Lower lobe of right lung (tissue), 2 donors: ENCODE measurements at regions not wholly inside any gene's neighbourhood (a gene's known extent, or its start where the extent isn't known, plus 50 kb on each side); places are given as distances from the start of the nearest gene placed in this dataset.

Source experiments
- ATAC-seq, 2 donors: fragments of 200-7000 bp; cut with Tn5 transposase; one replicate each; pipeline ENCODE4 v1.9.1; 2020 to 2022; ENCODE audit warnings: mild to moderate bottlenecking in 2 of 2, moderate library complexity in 2 of 2
- DNase-seq: peaks from one replicate; pipeline ENCODE4 v3.0.0-alpha.2; 2020
- H3K27ac ChIP-seq: fragments of 200-600 bp; one replicate; pipeline ENCODE4 v1.8.0; 2022
- H3K27me3 ChIP-seq: fragments of 200-600 bp; one replicate; pipeline ENCODE4 v1.8.0; 2022; ENCODE audit warnings: low read depth
- H3K36me3 ChIP-seq: fragments of 200-600 bp; one replicate; pipeline ENCODE4 v1.8.0; 2022; ENCODE audit warnings: mild to moderate bottlenecking
- H3K4me1 ChIP-seq: fragments of 200-600 bp; one replicate; pipeline ENCODE4 v1.8.0; 2022
- H3K4me3 ChIP-seq: fragments of 200-600 bp; one replicate; pipeline ENCODE4 v1.8.0; 2022; ENCODE audit warnings: mild to moderate bottlenecking
- H3K9me3 ChIP-seq: fragments of 200-600 bp; one replicate; pipeline ENCODE4 v1.8.0; 2022
- intact Hi-C: fragments of 100-400 bp; cut with DNase I; formaldehyde crosslinking; loops from one replicate; pipeline ENCODE4 v1.11.0; 2022
- TF ChIP-seq, protein P1 (sequence below): fragments of 200-600 bp; IDR thresholded peaks from one replicate; pipeline ENCODE4 v1.8.0; 2022; ENCODE audit warnings: antibody characterized with exemption, mild to moderate bottlenecking
- donor health status: DM: no; HTN: yes; CAD: no; lungs with severe emphysema.

DNA sequence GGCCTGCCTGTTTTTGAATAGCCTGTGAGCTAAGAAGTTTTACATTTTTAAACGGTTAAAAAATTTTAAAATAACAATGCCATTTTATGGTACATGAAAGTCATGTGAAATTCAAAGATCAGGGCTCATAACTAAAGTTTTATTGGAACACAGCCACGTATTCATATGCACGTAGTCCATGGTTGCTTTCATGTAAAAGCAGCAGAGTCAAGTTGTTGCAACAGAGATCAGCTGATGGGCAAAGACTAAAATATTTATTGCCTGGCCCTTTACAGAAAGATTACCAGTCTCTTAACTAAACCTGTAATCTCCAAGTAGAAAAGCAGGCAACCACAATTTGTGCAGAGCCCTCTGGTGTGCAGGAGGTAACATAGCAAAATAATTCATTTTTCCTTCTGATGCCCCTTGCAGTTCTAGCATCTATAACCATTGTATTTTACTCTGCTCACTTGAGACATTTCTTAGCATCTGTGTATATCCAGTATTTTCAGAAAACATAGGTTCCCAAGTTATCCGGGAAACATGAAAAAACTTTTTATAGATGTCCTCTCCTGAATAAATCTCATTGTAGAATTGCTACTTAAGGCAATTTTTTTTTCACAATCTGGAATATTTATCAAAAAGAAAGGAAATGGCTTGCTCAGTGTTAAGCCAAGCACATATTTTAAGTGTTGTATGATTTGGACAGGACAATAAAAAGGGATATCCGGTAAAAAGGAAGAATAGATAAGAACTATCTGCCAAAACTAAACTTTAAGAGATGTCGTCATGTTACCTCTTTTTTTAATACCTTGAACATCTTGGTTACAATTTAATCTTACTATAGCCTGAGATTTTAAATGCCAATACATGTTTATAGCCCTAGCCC, 430.8 kb downstream of the PLPP3 start:
- Histone ChIP-seq H3K9me3 (no peaks in the 10 kb centered on the region), H3K4me3 (no peak overlapping the region), H3K27ac (no peak overlapping the region), H3K27me3 (no peaks in the 10 kb centered on the region), H3K36me3 (no peaks in the 10 kb centered on the region), H3K4me1 (peaks cover 29% of the 10 kb centered on the region)
- ATAC-seq (no peak), DNase-seq (no peak)
- intact Hi-C loops, result no loop called here
- TF ChIP-seq, protein P1, sequence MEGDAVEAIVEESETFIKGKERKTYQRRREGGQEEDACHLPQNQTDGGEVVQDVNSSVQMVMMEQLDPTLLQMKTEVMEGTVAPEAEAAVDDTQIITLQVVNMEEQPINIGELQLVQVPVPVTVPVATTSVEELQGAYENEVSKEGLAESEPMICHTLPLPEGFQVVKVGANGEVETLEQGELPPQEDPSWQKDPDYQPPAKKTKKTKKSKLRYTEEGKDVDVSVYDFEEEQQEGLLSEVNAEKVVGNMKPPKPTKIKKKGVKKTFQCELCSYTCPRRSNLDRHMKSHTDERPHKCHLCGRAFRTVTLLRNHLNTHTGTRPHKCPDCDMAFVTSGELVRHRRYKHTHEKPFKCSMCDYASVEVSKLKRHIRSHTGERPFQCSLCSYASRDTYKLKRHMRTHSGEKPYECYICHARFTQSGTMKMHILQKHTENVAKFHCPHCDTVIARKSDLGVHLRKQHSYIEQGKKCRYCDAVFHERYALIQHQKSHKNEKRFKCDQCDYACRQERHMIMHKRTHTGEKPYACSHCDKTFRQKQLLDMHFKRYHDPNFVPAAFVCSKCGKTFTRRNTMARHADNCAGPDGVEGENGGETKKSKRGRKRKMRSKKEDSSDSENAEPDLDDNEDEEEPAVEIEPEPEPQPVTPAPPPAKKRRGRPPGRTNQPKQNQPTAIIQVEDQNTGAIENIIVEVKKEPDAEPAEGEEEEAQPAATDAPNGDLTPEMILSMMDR, result no peak

DNA sequence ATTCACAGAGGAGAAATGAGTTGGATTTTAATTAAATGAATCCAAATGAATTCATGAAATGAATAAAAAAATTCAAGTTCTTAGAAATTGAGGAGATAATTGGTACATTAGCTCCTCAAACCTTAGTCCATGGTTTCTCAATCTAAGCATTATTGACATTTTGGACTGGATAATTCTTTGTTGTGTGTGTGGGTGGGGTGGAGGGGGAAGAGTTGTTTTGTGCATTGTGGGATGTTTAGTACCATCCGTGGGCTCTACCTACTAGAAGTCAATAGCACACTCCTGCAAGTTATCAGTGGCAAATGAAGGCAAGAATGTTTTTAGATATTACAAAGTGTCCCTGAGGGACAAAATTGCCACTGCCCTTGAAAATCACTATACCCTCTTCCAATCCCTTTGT, 431.9 kb downstream of the PLPP3 start:
- Histone ChIP-seq H3K9me3 (no peaks in the 10 kb centered on the region), H3K27me3 (no peaks in the 10 kb centered on the region), H3K27ac (no peak overlapping the region), H3K4me1 (peaks cover 29% of the 10 kb centered on the region), H3K36me3 (no peaks in the 10 kb centered on the region), H3K4me3 (no peak overlapping the region)
- TF ChIP-seq, protein P1, result no peak
- DNase-seq (no peak), ATAC-seq (no peak)
- intact Hi-C loops, result no loop called here

DNA sequence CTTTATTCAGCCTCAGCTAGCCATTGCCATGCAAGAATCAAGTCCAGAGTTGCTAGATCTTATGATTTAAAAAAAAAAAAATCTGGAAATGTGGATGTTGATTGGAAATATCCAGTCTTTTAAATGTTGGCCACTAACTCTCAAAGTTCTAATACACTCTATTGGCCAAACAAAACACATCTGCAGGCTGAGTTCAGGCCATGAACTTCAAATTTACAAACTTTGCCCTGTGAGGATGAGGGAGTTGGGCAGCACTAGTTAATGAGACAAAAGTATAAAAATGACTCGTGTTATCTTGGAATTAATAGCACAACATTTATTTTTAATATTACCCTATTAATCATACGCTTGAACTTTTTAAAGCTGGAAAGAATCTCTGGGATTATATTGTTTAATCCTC, 432.3 kb downstream of the PLPP3 start:
- TF ChIP-seq, protein P1, result no peak
- intact Hi-C loops, result no loop called here
- Histone ChIP-seq H3K27ac (no peak overlapping the region), H3K36me3 (no peaks in the 10 kb centered on the region), H3K4me1 (peaks cover 29% of the 10 kb centered on the region), H3K4me3 (no peak overlapping the region), H3K27me3 (no peaks in the 10 kb centered on the region), H3K9me3 (no peaks in the 10 kb centered on the region)
- ATAC-seq (no peak), DNase-seq (no peak)

DNA sequence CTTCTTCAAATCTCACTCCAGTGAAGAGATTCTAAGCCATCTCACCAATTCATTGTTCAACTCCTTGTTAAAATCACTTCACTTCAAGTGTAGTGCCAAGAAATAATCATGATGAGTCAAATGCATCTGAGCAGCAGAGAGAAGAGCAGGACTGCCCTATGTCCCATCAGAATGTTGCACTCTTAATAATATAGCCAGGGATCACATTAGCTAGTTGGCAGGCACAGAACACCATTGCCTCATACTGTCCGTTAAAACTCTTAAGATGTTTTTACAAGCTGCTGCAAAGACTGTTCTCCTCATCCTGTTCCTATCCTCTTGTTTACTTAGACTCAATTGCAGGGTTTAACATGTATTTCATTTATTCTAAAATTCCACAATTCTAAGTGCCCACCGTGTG, 432.9 kb downstream of the PLPP3 start:
- TF ChIP-seq, protein P1, result no peak
- H3K4me1 ChIP-seq, result peaks cover 29% of the 10 kb centered on the region
- no peak overlapping the region for H3K4me3 ChIP-seq
- DNase-seq, result no peak
- no peak overlapping the region for H3K27ac ChIP-seq
- no peaks in the 10 kb centered on the region for H3K27me3 ChIP-seq
- ATAC-seq, result peak in 1 of 2 donors; percentile 39
- H3K36me3 ChIP-seq, result no peaks in the 10 kb centered on the region
- intact Hi-C loops, result no loop called here
- H3K9me3 ChIP-seq, result no peaks in the 10 kb centered on the region

DNA sequence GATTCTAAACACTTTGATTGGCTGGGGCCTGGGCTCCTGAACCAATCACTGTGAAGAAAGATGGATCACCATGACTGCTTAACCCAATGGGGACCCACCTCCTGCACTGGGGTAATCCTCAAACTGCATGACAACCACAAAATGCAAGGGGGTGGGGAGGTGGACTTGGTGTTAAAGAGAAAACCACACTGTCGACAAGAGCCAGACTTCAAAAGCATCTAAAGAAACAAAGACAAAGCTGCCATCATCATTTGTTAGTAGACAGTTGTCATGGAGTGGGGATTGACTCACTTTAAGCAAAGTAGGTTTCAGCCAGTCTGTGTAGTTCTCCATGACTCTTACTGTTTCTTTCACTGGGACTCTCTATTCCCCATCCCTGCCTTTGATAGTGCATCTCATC, 433.8 kb downstream of the PLPP3 start:
- Histone ChIP-seq H3K9me3 (no peaks in the 10 kb centered on the region), H3K4me3 (no peak overlapping the region), H3K27ac (no peak overlapping the region), H3K4me1 (peaks cover 29% of the 10 kb centered on the region), H3K36me3 (no peaks in the 10 kb centered on the region), H3K27me3 (no peaks in the 10 kb centered on the region)
- TF ChIP-seq, protein P1, result no peak
- DNase-seq (no peak), ATAC-seq (no peak)
- intact Hi-C loops, result no loop called here
